Glutamatergic neuron (in vitro differentiated cells): ENCODE measurements at regions not wholly inside any gene's neighbourhood (a gene's known extent, or its start where the extent isn't known, plus 50 kb on each side); places are given as distances from the start of the nearest gene placed in this dataset.

ENCODE experiments used
- DNase-seq: peaks from one replicate; pipeline ENCODE4 v3.0.0; 2022
- H3K27ac Mint-ChIP-seq: one replicate; pipeline ENCODE4 v1.8.0; 2020; ENCODE audit warnings: mild to moderate bottlenecking, mixed read lengths, inconsistent platforms; ENCODE audit not compliant: unreplicated experiment
- H3K27me3 Mint-ChIP-seq: one replicate; pipeline ENCODE4 v1.8.0; 2020; ENCODE audit warnings: mild to moderate bottlenecking, moderate library complexity, mixed read lengths, inconsistent platforms; ENCODE audit not compliant: unreplicated experiment
- H3K36me3 Mint-ChIP-seq: one replicate; pipeline ENCODE4 v1.8.0; 2020; ENCODE audit warnings: mild to moderate bottlenecking, mixed read lengths, inconsistent platforms; ENCODE audit not compliant: unreplicated experiment
- H3K4me1 Mint-ChIP-seq: one replicate; pipeline ENCODE4 v1.8.0; 2020; ENCODE audit warnings: mild to moderate bottlenecking, low read depth, mixed read lengths, inconsistent platforms; ENCODE audit not compliant: unreplicated experiment
- H3K4me3 Mint-ChIP-seq: one replicate; pipeline ENCODE4 v1.8.0; 2020; ENCODE audit warnings: mild to moderate bottlenecking, mixed read lengths, inconsistent platforms; ENCODE audit not compliant: unreplicated experiment
- H3K9me3 Mint-ChIP-seq: one replicate; pipeline ENCODE4 v1.8.0; 2020; ENCODE audit warnings: mild to moderate bottlenecking, moderate library complexity, mixed read lengths, inconsistent platforms; ENCODE audit not compliant: unreplicated experiment
- TF ChIP-seq, protein P1 (sequence below): fragments of 200-600 bp; sonication (generic); IDR thresholded peaks from one replicate; pipeline ENCODE4 v1.5.0; 2021; ENCODE audit not compliant: partially characterized antibody, unreplicated experiment

DNA sequence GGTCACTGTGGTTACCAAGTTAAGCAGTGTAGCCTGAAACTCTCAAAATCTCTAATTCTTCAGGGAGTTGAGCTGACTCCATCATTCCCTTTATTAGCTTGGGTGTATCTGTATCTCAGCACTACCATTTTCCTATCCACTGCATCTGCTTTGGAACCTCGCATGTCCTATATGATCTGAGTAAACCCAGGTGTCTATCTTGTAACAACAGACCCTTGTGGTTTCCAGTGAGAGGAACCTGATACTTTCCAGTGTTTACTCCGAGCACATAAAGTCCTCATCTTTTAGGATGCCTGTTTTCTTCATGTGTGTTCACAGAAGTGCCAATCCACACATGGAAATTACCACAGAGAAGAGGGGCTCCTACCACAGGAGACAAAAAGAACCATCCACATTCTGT is 650.4 kb downstream of the LMO4 start:
- no peaks in the 10 kb centered on the region for H3K27me3 Mint-ChIP-seq
- TF ChIP-seq, protein P1, sequence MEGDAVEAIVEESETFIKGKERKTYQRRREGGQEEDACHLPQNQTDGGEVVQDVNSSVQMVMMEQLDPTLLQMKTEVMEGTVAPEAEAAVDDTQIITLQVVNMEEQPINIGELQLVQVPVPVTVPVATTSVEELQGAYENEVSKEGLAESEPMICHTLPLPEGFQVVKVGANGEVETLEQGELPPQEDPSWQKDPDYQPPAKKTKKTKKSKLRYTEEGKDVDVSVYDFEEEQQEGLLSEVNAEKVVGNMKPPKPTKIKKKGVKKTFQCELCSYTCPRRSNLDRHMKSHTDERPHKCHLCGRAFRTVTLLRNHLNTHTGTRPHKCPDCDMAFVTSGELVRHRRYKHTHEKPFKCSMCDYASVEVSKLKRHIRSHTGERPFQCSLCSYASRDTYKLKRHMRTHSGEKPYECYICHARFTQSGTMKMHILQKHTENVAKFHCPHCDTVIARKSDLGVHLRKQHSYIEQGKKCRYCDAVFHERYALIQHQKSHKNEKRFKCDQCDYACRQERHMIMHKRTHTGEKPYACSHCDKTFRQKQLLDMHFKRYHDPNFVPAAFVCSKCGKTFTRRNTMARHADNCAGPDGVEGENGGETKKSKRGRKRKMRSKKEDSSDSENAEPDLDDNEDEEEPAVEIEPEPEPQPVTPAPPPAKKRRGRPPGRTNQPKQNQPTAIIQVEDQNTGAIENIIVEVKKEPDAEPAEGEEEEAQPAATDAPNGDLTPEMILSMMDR = no peak
- H3K27ac Mint-ChIP-seq = no peak overlapping the region
- DNase-seq = no peak
- H3K4me3 Mint-ChIP-seq = no peak overlapping the region
- no peaks in the 10 kb centered on the region for H3K9me3 Mint-ChIP-seq
- no peaks in the 10 kb centered on the region for H3K36me3 Mint-ChIP-seq
- H3K4me1 Mint-ChIP-seq = peaks cover 6% of the 10 kb centered on the region

DNA sequence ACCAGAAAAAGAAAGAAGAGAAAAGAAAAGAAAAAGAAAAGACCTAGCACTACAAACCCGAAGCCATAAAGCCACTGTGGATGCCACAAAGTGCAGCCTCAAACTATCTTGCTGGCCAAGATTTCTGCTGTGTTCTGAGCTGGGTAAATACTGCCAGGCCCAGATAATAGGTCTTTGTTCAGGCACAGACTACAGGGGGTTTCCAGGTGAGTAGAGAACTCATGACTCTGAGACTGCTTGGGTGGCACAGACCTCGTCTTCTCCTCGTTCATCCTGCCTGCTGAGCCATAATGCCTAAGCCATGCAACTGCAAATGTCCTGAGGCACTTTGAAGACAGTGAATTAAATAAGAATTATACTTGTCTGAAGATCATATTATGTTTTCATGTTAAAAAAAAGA is 651.8 kb downstream of the LMO4 start:
- Mint-ChIP-seq H3K36me3 (no peaks in the 10 kb centered on the region), H3K27me3 (no peaks in the 10 kb centered on the region), H3K9me3 (no peaks in the 10 kb centered on the region), H3K4me3 (no peak overlapping the region), H3K4me1 (peaks cover 6% of the 10 kb centered on the region), H3K27ac (no peak overlapping the region)
- DNase-seq = no peak
- TF ChIP-seq, protein P1 = no peak

DNA sequence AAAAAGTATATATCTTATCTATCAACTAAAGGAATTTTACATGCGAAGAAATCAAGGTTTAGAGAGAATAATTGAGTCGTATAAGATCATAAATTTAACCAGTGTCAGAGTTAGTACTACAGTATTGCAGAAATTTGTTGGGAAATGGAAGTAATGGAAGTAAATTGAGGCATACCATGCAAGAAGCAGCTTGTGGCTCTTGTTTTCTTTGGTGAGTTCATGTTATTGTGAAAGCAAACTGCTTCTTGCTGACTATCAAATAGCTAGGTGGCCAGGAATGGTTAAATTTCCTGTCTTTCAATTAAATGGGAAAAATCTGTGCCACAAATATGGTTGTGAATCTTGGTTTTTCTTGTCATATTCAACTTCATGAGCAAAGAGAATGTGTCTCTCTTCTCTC is 652.7 kb downstream of the LMO4 start:
- Mint-ChIP-seq H3K9me3 (no peaks in the 10 kb centered on the region), H3K27ac (no peak overlapping the region), H3K4me3 (no peak overlapping the region), H3K36me3 (no peaks in the 10 kb centered on the region), H3K27me3 (no peaks in the 10 kb centered on the region), H3K4me1 (peaks cover 6% of the 10 kb centered on the region)
- no peak for DNase-seq
- TF ChIP-seq, protein P1 = no peak

DNA sequence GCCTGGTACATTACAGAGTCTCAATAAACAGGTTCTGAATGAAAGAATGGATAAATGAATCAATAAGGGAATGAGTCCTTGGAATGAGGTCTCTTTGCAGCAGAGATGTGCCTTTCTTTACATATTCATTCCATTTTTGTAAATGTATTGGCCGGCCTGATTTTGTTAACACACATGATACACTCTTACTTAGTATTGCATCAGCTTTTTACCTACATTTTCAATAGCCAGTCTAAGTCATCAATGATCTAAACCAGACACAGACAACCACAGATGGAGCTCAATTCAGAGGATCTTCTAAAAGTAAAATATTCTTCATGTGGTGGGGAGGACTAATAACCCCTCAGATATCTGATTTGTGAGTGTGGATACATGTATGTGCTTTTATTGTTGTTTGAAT is 653.1 kb downstream of the LMO4 start:
- Mint-ChIP-seq H3K4me1 (peaks cover 6% of the 10 kb centered on the region), H3K36me3 (no peaks in the 10 kb centered on the region), H3K9me3 (no peaks in the 10 kb centered on the region), H3K27me3 (no peaks in the 10 kb centered on the region), H3K27ac (no peak overlapping the region), H3K4me3 (no peak overlapping the region)
- DNase-seq = no peak
- TF ChIP-seq, protein P1 = no peak

DNA sequence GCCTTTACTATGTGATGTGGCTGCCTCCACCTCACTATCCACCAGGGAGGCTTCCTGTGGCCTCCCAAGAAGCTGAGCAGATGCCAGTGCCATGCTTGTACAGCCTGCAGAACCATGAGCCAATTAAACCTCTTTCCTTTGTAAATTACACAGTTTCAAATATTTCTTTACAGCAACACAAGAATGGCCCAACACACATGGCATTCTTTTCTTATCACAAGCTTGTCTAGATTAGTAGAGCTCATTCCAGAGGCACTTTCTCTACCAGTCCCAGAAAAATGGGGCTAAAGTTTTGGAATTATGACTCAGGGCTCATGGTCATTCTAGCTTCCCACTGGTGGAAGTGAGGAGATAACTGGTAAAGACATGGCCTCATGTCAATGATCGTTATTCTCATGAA is 655.2 kb downstream of the LMO4 start:
- Mint-ChIP-seq H3K4me3 (no peak overlapping the region), H3K27me3 (no peaks in the 10 kb centered on the region), H3K9me3 (no peaks in the 10 kb centered on the region), H3K4me1 (peaks cover 6% of the 10 kb centered on the region), H3K36me3 (no peaks in the 10 kb centered on the region), H3K27ac (no peak overlapping the region)
- DNase-seq = no peak
- TF ChIP-seq, protein P1 = no peak
